Heart left ventricle (tissue), 13 donors: ENCODE measurements at regions not wholly inside any gene's neighbourhood (a gene's known extent, or its start where the extent isn't known, plus 50 kb on each side); places are given as distances from the start of the nearest gene placed in this dataset.

Experiments used
- CTCF ChIP-seq, 12 donors: fragments of 200-600 bp; sonication (generic) in 4 of 12; IDR thresholded peaks; one replicate each; pipeline versions ENCODE4 v1.5.0 to v1.8.0; 2018 to 2022; ENCODE audit warnings: antibody characterized with exemption in 12 of 12, mild to moderate bottlenecking in 5 of 12
- POLR2A ChIP-seq, 2 donors: fragments of 450-650 bp; IDR thresholded peaks; one replicate each; pipeline ENCODE4 v1.6.1; 2017; ENCODE audit warnings: antibody characterized with exemption in 2 of 2, mild to moderate bottlenecking in 2 of 2, moderate library complexity in 2 of 2
- donor health status: ischemic (EF 13 %, LVEDD 7.1; RV severe dilation, severe dysfunction).
- donor health status: DM: no; HTN: yes; CAD: no.
- donor health status: DM: no; HTN: no; CAD: no.
- donor health status: ischemic (EF 25% LVEDD 6.9; RV normal size, moderate dysfunction).
- donor health status: ischemic (EF 25% LVEDD 5.7; RV mildly dilated, moderate dysfunction).
- donor health status: ischemic (EF 35%, LVEDD 5.7; RV mildly dilated, moderate dysfunction).
- donor health status: nonischemic (EF 11% LVEDD 7.7; RV severe dilation, severe dysfunction).
- donor health status: DM: yes; HTN: yes; CAD: no.
- donor health status: PGD.
- donor health status: ischemic (EF 29% LVEDD 5.4; RV normal size, mild dysfunction).
- donor health status: nonischemic (EF 23%, LVEDD 6.1; RV moderate dilation, normal function).

- TF ChIP-seq POLR2A (IDR thresholded peaks at IDR 0.05) (no peak), CTCF (IDR thresholded peaks at IDR 0.05) (no peak)
These were observed 491.2 kb upstream of the HS6ST1 start for GRCh38 chr2:128809880-128810279.
